Fibroblast of lung (primary cell): ENCODE measurements at regions not wholly inside any gene's neighbourhood (a gene's known extent, or its start where the extent isn't known, plus 50 kb on each side); places are given as distances from the start of the nearest gene placed in this dataset.

Source experiments
- EZH2 ChIP-seq: IDR thresholded peaks from 2 replicates; pipeline ENCODE4 v1.5.1; 2012; ENCODE audit warnings: low read length, control low read depth, mild to moderate bottlenecking; ENCODE audit errors: missing control alignments
- TF ChIP-seq, protein P1 (sequence below), 2 donors: IDR thresholded peaks in 1 of 2; conservative IDR thresholded peaks in 1 of 2; 1 replicate in 1 of 2; 2 replicates in 1 of 2; pipeline ENCODE4 v1.5.1; 2011 to 2012; ENCODE audit warnings: low read length in 2 of 2, control low read depth in 1 of 2, inconsistent platforms in 1 of 2, low read depth in 1 of 2, mild to moderate bottlenecking in 1 of 2

DNA sequence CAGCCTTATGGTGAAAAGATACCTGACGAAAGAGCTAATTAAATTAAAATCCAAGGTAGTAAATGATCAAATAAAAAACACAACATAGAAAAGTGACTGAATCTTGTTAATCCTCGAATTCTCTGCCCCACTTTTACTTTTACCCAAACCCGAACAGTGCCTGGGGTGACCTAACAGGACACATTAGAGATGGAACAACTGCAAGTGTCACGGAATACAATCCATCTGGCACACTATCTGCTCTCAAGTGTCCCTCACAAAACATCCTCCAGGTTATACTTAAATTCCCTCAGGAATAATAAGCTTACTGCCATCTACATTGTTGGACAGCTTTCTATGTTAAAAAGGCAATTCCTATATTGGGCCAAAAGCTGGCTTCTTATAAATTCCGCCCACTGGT lies 236.3 kb upstream of the SLC14A2 start:
- TF ChIP-seq, protein P1, sequence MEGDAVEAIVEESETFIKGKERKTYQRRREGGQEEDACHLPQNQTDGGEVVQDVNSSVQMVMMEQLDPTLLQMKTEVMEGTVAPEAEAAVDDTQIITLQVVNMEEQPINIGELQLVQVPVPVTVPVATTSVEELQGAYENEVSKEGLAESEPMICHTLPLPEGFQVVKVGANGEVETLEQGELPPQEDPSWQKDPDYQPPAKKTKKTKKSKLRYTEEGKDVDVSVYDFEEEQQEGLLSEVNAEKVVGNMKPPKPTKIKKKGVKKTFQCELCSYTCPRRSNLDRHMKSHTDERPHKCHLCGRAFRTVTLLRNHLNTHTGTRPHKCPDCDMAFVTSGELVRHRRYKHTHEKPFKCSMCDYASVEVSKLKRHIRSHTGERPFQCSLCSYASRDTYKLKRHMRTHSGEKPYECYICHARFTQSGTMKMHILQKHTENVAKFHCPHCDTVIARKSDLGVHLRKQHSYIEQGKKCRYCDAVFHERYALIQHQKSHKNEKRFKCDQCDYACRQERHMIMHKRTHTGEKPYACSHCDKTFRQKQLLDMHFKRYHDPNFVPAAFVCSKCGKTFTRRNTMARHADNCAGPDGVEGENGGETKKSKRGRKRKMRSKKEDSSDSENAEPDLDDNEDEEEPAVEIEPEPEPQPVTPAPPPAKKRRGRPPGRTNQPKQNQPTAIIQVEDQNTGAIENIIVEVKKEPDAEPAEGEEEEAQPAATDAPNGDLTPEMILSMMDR (conservative IDR thresholded peaks at IDR 0.05 in 1 of 2, IDR thresholded peaks at IDR 0.05 in 1 of 2; ENCODE audit: low read depth in 1 of 2, low read length in 2 of 2): no peak
- TF ChIP-seq EZH2: no peak
